Left renal pelvis (tissue), 4 donors: ENCODE measurements at regions not wholly inside any gene's neighbourhood (a gene's known extent, or its start where the extent isn't known, plus 50 kb on each side); places are given as distances from the start of the nearest gene placed in this dataset.

Source experiments
- DNase-seq, 4 donors: peaks; one replicate each; pipeline ENCODE4 v3.0.0-alpha.2; 2013; ENCODE audit warnings: low read depth in 4 of 4, low spot score in 3 of 4

DNA sequence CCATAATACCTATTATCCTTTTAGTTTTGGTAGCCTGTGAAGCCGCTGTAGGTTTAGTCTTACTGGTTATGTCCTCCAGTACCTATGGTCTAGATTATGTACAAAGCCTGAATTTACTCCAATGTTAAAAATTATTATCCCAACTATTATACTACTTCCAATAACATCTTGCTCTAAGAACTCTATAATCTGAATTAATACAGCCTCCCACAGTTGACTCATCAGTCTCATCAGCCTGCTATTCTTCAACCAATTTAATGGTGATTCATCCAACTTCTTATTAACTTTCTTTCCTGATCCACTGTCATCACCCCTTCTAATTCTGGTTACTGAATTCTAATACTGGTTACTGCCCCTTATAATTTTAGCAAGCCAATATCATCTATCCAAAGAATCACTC, 370.3 kb upstream of the OPRM1 start:
- DNase-seq = no peak

DNA sequence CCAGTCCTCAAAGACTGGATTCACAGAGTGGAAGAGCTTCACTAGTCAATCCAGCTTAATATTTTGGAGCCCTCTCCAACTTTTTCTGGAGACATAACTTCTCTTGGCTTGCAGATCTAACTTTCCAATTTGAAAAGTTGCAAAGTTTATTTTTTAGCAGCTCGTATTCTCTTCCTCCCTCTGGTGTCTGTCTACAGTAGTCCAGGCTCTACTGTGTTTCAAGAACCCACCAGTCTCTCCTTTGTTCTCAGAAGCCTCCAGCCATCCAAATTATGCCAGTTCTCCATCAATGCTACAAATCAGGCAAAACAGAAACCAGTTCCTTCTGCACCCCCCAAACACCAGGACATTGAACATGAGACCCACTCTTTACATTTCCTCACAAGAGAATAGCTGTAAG, 376.1 kb upstream of the OPRM1 start:
- DNase-seq = no peak

DNA sequence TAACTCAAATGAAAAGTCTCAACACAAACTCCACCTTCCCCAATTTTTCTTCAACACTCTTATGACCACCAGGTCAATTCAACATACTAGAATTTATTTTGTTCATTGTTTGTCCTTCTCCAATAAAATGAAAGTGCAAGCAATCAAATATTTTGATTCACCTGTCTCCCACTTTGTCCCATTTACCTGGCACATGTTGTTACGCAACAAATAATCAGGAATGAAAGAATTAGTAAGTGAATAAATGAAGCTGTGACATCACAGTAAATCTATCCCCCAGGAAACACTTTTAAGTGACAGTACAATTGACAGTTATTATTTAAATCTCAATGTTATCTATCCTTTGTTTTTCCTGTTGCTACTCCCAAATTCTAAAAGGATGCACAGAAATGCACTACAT, 393.7 kb upstream of the OPRM1 start:
- no peak for DNase-seq

DNA sequence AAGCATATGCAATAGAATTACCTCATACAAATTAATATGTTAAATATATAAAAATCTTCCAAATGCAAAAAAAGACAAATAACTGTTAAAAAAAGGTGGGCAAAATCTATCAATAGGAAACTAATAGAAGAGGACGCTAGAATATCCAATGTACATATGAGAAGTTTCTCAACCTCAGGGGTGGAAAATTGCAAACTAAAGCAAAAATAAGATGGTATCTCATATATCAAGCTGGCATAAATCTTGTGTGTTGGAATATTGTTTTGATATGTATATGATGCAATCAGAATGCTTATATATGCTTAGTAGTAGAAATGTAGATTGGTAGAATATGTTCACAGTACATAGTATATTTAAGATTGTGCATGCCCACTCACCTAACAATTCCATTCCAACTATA, 395.0 kb upstream of the OPRM1 start:
- no peak for DNase-seq

DNA sequence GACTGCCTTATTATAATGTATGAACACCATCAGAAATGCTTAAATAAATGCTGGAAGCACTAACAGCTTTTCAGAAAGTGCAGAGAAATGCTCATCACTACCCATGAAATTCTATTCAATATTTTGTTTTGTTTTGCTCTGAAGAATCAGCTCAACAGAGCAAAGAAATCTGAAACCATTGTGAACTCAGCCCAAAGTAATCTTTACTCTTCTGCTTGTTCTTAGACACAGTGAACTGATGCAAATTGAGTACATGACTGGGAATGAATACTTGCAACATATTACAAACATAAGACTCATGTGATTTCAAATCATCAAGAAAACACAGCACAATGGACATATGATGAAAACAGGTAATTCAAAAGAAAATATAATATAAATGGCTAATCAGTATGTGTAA, 404.6 kb upstream of the OPRM1 start:
- DNase-seq = no peak

DNA sequence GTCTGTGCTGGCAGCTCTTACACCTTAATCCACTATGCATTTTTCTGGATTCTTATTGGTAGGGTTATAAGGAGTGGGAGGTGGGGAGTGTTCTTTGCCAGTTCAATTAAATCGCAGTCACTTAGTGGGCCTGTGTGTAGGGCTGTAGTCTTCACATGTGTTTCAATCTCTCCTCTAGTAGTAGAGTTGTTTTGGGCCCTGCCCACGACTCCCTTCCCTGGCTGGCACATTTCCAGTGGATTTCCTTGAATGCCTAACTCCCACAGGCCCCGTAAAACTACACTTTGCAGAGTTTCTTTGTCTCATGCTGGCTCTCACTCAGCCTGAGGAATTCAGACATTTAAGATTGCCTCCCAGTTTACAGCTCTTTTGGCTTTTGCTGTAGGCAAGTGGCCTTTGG, 414.0 kb upstream of the OPRM1 start:
- peak; percentile 16 to 45 (median 38) for DNase-seq

DNA sequence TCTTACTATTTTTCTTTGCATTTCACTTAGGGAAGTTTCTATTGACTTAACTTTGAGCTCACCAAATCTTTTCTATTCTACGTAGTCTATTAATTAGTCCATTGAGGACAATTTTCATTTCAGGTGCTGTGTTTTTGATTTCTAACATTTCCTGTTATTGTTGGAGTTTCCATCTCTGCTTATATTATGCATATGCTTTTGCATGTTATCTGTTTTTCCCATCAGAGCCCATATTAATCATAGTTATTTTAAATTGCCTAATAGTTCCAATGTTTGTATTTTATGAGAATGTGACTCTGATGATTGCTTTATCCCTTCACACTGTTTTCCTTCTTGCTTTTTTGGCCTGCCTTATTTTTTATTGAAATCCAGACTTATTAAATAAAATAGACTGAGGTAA, 414.5 kb upstream of the OPRM1 start:
- no peak for DNase-seq

DNA sequence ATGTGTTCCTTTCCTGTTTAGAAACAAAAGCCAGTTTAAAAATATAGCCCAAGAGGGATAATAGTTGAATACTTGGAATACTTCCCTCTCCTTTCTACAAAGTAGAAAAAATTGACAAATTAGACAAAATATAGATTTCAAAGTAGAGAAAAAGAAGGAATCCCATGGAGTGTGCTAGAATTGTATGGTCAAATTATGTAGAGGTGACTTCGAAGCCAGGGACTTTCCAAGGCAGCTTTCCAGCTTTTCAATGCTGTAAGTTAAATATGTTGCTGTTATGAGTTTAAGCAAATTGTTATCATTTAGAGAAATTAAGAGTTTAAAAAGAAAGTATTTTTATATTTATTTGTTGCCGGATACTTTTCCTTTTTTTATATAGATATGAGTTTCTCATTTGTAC, 415.5 kb upstream of the OPRM1 start:
- no peak for DNase-seq

DNA sequence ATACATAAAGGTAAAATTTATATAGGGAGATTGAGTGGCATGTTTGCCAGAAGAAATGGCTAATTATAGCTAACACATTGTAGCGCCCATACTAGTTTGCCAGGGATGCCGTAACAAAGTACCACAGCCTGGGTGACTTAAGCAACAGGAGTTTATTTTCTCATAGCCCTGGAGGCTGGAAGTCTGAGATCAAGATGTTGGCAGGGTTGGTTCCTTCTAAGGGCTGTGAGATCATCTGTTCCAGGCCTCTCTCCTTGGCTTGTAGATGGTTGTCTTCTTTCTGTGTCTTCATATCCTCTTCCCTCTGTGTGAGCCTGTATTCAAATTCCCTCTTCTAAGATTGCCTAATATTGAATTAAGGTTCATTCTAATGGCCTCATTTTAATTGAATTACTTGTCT, 417.5 kb upstream of the OPRM1 start:
- no peak for DNase-seq

DNA sequence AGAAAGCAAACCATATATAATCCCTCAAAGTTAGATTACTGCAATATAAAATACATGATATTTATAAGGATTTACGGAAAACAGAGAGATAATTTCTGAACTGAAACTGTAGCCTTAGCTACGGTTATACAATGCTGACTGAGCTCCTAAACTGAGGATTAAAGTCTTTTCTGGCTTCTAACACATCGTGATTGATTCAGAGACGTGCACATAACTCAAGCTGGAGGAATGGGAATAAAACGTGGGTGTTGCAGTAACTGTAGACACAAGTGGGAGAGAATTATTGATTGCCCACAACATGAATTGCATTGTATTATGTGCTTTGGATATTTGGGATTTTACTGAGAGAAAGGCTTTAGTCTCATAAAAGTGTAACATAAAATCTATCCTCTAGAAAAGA, 418.0 kb upstream of the OPRM1 start:
- no peak for DNase-seq

DNA sequence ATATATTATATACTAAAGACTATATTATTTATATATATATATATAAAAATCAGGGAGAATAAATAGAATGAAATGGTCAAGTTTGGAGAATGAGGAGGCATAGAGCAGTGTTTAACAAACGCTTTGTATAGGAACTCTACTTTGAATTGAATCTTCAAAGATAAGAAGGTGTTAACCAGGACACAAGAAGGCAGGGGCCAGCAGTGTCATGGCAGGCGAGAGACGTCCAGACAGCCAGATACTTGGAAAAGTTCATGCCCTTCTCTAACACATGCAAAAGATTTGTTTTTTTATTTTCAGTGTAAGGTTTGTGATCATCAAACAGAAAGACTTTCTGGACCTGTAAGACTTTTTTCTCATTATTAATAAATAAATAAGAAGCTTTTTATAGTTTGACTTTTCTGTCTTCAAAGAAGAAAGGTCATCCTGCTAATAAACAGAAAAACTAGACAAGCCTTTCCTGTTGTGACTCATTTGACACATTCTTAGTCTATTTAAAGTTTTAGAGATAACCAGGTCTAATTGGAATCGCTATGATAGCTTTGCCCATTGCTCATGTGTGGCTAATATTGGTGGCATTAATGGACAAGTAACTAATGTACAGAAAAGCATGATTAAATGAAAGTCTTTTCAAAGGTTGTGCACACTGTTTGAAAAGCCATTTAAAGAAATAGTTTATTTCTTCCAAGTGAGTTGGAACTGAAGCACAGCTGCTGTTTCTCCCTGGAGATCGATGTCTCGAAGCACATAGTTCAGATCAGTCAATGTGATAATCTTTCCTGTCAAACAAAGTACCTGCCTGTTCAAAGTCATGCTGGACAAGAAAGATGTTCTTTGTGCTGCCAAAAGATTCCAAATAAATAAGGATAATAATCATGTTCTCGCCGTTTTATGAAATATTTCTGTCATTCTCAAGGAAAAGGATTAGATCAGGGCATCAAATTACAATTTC, 420.4 kb upstream of the OPRM1 start:
- DNase-seq = no peak

DNA sequence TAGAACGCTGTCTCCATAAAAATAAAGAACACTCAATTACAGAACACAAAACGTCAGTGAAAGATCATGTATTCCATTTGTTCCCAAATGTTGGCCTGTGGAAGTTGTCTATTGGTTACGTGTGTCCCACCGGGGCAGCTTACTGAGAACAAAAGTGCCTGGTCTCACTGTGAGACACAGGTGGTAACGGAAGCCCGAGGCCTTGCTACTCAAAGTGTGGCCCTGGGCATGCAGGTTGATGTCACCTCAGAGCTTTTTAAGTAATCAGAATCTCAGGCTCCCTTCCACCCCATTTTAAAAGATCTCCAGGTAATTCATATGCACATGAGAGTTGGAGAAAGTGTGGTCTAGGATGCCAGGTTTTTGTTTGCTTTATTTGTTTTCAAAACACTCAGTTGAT, 422.5 kb upstream of the OPRM1 start:
- DNase-seq = no peak

DNA sequence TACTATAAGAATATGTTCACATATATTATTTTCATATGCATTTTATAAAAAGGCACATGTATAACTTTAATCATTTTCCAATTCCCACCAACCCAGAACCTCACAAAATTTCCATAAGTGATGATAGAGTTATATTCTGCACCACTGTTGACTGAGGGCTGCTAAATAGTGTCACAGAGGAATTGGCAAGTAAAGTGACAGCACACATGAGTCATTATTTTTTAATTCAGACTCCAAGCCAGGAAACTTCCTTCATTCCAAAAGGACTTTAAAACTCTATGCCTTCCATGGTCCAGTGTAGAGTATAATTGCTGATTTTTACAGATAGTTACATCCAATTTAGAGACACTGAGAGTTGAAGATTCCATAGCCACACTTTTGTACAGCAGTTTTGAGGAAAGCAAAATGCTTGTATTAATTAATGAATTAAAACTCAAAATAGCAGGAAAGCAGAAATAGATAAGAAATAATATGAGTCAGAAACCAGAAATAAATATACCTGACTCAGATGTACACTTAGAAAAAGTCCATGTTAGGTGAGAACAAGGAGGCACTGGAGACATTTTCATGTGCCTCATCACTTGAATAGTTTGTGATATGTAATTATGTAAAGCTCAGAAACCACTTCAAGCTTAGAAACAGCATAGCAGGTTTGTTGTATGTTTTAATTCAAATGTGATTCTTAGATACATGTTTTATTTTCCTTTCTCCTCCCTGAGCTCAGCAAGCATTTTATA, 425.2 kb upstream of the OPRM1 start:
- no peak for DNase-seq

DNA sequence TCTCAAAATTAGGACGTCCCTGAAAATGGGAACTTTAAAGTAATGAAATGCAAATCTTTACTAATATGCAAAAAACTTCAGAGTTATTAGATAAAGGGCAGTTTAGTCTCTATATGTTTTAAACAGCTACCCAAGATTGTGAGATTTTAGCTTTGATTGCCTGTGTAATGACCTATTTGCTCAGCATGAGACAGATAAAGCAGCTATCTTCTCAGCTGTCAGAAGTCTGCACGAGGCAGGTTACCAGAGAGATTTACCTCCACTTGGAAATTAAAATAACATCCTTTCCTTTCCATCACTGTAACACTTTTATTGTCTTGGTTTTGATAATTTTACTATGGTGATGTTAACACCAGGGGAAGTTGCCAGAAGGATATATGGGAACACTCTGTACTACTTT, 436.6 kb upstream of the OPRM1 start:
- DNase-seq = no peak

DNA sequence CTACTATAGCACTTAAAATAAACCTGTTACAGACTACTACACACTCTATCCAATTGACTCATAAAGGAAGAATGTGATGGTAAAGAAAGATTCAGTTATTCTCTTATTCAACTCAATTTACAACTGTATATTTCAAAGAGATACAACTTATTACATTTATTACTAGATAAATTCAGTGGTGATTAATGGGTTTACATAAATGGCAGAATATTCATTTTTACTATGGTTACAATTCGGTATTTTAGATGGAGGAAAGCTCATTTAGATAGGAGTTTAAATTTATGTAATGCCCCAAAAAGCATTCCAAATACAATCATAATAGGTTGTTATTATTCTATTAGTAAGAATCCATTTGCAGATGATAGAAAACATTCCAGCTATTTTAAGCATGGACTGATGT, 439.1 kb upstream of the OPRM1 start:
- DNase-seq = no peak

DNA sequence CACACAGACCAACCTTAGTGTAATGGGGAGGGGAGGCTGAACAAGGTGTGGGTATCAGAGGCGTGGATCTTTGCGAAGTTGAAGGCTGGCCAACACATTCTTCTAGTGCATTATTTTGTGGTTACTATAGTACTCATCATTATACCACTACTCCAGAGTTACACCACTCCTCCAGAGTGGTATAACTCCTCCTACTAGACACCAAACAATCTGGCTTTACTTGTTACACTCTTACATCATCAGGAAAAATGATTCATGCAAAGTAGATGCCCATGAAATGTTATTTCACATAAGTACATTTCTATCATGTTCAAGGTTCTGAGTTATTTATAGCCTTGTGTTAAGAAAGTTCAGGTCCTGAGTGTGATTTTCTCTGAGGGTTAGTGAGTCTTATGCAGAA, 443.1 kb upstream of the OPRM1 start:
- no peak for DNase-seq

DNA sequence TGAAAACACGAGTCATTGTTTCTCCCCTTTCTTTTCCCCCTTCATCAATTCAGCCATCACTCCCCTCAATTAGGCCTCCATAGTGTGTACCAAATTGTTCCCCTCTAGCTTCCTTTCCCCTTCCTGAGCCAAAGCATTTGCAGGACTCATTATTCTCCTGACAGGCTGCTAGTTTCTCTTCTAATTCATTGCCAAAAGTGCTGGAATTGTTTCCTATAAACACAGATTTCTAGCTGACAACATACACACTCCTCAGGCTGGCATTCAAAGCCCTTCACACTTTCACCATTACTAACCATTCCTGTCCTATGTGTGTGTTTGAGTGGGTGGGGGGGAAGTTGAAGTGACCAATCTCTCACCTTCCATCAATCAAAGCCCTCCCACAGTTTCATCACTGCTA, 444.2 kb upstream of the OPRM1 start:
- no peak for DNase-seq

DNA sequence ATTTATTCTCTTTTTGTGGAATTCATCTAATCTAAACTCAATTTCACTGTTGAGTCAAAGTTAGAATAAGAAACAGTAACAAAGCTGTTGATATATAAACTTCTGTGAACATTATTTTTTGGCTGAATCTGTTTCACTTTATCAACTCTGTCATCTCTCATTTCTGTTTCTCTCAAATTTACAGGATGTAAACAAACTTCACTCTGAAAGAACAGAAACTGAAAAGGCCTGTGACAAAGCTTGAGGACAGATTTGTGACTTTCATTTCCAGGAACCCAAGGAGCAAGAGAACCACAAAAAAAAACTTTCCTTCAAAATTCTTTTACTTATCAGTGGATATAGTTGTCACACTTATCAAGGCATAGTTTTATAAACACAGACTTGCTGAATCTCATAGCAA, 447.9 kb upstream of the OPRM1 start:
- DNase-seq = no peak

DNA sequence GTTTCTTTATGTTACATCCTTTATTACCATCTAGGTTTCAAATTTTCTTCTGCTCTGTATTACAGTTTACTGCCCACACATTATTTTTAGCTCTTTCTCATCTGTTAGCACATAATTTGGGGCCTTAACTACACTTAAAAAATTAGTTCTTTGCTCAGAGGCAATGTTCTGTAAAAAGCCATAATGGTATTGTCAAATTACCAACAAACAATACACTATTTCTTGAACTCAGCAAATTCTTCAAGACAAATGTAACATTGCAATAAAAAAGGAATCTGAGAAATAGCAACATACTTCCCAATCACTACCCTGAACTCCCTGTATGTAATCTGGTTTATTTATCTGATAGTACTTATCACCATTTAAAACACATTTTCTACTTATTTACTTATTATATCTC, 448.6 kb upstream of the OPRM1 start:
- DNase-seq = no peak

DNA sequence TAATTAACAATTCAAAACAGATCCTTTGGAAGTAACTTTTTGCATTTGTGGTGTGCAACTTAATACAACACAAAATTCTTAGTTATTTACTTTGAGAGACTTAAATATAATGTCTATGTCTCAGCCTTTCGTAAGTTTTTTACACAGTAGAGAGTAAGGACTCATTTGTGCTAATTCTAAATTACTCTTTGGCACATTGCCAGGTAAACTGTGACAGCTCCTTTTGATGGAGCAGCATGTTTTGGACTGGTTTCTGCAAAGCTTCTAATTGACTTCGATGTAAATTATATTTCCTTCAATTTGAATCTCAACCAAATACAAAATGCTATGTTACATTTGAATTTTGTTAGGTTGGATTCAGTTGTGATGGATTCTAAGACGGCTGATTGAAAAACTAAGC, 450.7 kb upstream of the OPRM1 start:
- no peak for DNase-seq

DNA sequence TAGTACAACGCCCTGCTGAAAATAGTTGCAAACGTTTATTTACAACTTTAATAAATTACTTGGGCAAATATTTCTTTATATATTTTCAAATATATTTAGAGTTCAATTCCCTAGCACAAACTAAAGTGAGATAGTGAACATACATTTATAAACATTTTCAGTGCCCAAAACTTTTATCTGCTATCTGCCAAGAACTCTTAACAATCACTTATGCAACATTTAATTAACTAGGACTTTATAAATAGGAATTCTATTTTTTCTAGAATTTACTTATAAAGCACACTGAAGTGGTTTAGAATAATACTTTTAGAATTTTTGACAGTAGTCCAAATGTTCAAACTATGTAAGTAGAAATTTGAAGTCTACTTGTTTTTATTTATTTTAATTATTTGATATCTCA, 452.6 kb upstream of the RGS17 start:
- DNase-seq = no peak

DNA sequence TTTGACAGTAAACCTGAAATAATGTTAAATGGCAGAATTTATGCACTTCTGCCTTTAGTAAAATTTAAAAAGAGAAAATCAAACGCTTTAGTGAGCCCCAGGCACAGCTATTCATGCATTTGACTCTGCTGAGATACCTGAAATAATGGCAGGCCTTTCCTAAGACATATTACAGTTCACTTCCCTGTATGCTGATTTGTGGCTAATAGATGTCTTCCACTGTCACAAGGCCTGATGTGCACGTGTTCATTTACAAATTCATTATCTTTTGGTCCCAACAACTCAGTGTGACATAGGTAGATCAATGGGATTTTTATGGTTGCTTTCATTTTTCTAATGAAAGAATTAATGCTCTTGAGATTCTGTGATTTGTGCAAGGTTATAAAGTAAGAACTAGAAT, 449.7 kb upstream of the RGS17 start:
- DNase-seq = no peak
